ENCODE measurements at regions not wholly inside any gene's neighbourhood (a gene's known extent, or its start where the extent isn't known, plus 50 kb on each side); places are given as distances from the start of the nearest gene placed in this dataset.
"Not testable (repeated sequence)": the region's sequence is repeated elsewhere in the genome, so short reads cannot be mapped to it uniquely, and the experiment has no call there.

DNA sequence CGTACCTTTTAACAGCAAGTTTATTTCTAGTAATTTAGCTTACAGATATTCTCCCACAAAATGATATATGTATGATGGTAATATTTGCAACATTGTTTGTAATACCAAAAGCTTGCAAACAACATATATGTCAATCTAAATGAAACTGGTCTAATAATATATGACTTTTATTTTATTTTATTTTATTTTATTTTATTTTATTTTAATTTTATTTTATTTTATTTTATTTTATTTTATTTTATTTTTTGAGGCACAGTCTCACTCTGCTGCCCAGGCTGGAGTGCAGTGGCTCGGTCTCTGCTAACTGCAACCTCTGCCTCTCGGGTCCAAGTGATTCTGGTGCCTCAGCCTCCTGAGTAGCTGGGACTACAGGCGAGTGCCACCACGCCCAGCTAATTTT is 94.6 kb upstream of the ABCA1 start:
- not testable (repeated sequence) for DNase-seq (ENCODE audit: low read depth)

DNA sequence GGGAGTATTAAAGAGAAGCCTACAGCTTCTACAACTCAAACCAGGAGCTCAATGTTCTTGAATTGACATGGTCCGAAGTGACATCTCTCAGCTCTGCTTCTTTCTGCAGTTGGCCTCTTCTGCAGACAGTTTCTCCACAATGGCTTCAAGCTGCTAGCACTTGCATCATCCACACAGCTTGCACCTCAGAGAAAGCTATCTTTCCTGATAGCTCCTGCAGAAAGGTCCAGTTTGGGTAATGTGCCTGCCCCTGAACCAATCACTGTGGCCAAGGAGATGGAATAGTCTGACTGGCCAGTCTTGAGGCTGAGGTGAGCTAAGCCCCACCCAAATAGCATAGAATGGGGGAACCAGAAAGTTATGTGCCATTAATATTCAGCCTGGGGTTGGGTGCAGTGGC is 95.8 kb upstream of the ABCA1 start:
- DNase-seq (ENCODE audit: low read depth) = no peak

DNA sequence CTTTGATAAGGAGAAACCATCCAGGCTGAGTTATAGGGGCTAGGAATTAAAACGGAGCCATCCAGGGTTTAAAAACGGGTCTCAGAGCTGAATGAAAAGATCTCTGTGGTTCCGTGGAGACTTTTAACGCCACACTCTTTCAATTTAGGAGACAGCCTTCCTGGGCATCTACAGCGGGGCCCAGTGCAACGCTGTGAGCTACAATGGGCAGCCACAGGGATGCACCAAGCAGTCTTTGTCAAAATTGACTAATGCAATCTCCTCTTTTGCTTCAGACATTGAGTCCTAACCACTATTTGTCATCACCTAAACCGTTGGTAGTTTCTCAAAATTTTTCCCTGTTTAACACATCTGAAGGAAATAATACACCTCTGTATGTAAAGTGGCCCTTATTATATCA is 96.6 kb upstream of the ABCA1 start:
- no peak for DNase-seq (ENCODE audit: low read depth)

GRCh38 chr9:105026451-105026850 is 98.5 kb upstream of the ABCA1 start:
- DNase-seq (ENCODE audit: low read depth) = no peak

- no peak for DNase-seq (ENCODE audit: low read depth)
These were observed 99.1 kb upstream of the ABCA1 start for GRCh38 chr9:105027084-105027483.

DNA sequence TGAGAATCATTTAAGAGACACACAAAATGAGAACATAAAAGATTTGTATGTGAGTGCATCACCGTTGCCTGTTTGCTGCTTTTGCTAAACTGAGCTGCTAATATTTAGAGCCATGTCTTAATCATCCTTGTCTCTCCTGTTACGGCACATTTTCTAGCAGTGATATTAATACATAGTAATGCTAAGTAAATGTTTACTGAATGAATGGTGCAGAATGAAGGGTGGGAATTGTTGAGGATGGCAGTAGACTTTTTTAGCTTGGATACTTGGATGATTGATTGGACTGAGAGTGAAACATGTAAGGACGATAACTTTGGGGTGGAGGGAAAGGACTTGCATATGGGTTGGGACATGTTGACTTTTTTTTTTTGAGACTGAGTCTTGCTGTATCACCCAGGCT is 102.3 kb upstream of the ABCA1 start:
- DNase-seq (ENCODE audit: low read depth) = no peak

DNA sequence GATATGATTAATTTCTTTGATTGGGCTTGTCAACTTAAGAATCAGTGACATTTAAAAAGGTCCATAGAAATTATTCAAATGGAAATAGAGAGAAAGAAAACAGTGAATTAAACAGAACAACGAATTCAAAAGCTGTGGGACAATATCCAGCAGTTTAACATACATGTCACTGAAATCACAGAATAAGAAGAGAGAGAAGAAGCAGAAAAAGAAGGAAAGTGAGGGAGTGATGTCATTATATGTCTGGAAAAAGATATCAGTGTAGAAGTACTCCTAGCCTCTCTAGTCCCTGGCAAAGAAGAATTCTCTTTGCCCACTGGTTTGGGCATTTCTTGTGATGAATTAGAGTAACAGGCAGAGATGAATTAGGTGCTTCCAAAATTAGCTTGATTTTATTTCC is 109.2 kb upstream of the ABCA1 start:
- DNase-seq (ENCODE audit: low read depth) = no peak

DNA sequence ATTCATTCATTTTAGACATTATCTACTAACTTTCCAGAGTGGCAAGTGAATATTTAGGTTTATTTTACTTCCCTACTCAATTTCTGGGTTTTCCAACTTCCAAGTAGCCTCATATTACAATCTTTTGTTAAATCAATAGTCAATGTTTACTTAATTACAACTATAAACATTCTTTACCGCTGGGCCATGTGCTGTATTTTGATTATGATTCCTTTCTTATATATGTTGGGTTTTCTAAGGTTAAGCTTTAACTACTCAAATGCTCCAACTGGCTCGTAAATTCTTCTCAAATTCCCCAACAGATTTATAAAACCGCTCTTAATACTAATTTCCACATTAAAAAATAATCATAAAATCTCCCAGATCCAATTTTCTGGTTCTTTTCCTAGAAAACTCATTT is 110.1 kb upstream of the ABCA1 start:
- DNase-seq (ENCODE audit: low read depth) = no peak

DNA sequence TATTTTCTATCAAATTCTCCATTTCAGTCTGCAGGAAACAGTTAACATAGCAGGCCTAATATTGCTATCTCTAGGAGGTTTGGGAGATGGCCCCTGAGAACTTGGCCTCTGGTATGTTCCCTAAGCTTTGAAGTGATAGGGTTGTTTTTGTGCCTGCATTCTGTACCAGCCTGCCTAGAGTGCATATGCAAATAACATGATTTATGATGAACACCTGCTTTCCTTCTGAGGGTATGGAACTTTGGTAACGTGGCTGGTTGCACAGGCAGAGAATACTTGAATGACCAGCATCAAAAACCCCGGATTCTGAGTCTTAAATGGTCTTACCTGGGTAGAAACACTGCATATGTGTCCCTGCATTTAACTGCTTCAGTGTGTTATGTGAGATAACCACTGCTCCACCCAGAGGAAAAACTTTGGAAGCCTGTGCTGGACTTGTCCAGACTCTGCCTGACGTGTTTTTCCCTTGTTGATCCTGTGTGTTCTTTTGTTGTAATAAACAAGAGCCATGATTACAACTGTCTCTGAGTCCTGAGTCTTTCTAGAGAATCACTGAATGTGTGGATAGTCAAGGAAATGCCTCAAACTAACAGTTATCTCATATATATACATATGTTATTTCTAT is 111.3 kb upstream of the ABCA1 start:
- no peak for DNase-seq (ENCODE audit: low read depth)

DNA sequence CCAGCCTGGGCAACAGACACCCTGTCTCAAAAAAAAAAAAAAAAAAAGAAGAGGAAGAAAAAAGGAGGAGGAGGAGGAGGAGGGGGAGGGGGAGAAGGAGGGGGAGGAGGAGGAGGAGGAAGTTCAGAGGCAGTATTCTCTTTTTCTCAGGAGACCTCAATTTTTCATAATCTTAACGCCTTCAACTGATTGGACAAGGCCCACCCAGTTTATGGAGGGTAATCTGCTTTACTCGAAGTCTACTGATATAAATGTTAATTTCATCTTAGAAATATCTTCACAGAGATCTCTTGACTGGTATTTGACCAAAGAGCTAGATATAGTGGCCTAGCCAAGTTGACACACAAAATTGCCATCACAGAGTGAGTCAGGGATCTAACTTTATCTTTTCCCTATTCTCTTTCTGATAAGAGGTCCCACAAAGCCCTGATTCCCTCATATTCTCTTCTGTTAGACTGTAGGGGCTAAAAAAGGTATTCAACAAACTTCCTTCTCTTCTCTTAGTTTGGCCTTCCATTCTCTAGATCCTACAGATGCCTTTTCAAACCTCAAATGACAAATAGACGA is 115.5 kb upstream of the ABCA1 start:
- DNase-seq (ENCODE audit: low read depth) = no peak

DNA sequence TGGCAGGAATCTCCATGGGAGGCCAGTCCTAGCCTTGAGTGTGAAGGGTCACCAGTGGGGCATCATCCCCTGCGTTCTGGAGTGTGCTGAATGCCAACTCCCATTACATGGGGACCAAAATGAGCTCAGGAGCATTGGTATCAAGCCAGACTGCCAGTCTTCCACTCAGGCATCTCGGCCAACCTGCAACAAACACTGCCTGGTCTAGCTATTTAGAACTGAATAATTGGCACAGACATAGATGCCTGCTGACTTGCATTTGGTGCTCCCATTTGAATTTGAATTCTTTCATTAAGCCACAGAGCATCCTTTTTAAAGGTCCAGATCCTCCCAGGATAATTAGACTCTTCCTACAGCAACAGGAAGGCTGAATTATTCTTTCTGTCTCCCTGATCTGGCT is 116.6 kb upstream of the ABCA1 start:
- no peak for DNase-seq (ENCODE audit: low read depth)

DNA sequence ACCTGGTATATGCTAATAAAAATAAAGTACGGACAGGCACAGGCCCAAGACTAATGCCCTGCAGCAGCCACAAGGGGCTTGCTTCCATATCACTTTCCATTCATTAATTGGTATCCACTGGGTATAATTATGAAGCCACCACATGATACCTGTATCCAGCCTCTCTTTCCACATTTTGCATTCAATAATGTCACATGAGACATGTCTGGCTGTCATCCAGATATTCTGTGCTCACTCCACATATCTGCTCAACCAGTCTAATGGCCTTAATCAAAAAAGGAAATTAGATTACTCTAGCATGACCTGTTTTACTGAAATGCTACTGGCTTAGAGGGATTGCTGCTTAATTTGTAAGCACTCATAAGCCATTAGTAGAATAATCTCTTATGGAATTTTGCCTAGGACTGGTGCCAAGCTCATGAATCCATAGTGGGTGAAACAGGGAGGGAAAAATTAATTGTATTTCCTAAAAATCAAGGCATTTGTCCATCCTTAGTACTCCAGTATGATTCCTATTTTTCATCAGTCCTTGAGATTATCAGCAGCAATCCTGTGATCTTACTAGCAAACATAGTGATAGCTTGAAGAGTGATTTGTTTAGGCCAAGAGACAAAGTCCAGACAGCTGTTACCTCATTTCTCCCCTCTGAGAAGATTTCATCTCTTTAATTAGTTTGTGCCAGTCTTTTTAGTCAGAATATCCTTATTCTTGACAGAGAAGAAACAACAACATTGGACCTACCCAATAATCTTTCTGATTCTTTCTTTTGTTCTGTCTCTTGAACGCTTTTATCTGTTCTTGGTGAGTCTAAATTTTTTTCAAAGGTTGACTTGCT is 119.2 kb upstream of the ABCA1 start:
- DNase-seq (ENCODE audit: low read depth) = no peak

DNA sequence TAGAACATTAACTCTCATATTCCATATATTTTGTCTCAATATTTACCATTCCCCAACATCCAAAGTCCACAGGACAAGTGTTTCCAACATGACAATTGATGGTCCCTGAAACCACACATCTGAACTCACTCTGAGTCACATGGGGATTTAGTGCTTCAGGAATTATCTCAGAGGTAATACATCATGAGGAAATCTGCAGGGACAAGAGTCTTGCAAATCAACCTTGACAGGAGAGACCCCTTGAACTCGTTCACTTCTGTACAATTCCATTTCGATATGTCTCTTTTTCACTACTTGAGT is 119.7 kb upstream of the ABCA1 start:
- DNase-seq (ENCODE audit: low read depth) = no peak

GRCh38 chr9:105048331-105048730 is 120.4 kb upstream of the ABCA1 start:
- DNase-seq (ENCODE audit: low read depth) = no peak

DNA sequence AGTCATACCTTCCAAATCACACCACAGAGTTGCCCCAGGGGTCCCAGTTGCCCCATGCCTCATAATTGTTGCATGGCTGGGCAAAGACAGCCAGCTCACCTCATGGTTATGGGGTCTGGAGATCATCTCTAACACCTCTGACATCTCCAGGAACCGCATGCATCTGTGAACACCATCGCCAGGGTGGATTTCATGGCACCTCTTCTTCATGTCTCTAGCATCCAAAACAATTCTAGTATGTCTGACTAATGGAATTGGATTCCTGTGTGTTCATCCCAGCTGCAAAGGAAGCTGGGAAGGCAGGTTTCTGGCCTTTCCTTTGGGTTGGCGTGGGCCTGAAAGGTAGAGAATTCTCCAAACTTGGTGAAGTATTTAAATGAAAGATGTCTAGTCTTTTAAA is 122.3 kb upstream of the ABCA1 start:
- DNase-seq (ENCODE audit: low read depth) = no peak

- no peak for DNase-seq (ENCODE audit: low read depth)
These were observed 123.9 kb upstream of the ABCA1 start for GRCh38 chr9:105051897-105052296.

DNA sequence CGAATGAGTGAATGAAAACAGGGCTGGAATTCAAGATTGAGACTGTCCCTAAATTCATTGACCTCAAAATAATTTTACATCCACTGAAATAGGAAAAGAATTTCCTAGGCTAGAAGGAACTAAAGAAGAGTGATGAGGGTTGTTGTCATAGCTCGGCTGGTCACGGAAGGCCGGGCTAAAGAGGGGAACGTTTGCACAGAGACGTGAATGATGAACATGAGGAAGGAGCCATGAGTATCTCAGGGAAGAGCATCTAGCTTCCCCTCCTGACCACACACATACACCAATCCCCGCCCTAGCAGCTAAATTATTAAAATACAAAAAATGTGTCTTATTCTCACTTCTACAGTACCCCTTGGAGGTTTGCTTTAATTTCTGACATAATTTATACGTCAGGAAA is 124.4 kb upstream of the ABCA1 start:
- DNase-seq (ENCODE audit: low read depth) = no peak

GRCh38 chr9:105053209-105053652 is 125.3 kb upstream of the ABCA1 start:
- DNase-seq (ENCODE audit: low read depth) = peak; percentile 38

GRCh38 chr9:105054491-105054890 is 126.5 kb upstream of the ABCA1 start:
- DNase-seq (ENCODE audit: low read depth) = no peak

DNA sequence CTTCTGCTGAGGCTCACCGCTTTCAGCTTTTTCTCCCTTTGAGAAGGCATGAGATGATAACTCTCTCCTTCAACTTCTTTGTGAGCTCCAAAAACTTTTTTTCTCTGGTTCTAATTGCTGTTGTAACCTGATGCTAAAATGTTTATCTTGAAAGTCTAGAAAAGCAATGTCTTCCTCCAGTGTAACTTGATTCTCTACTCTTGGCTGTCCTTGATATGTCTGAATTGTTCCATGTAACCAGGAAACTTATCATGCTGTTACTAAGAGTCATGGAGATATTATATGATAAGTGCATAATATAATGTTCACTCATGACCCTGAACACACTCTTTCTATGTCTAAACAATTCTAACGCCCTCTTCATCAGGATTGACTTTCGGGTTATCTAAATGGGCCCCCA is 128.0 kb upstream of the ABCA1 start:
- DNase-seq (ENCODE audit: low read depth) = no peak

DNA sequence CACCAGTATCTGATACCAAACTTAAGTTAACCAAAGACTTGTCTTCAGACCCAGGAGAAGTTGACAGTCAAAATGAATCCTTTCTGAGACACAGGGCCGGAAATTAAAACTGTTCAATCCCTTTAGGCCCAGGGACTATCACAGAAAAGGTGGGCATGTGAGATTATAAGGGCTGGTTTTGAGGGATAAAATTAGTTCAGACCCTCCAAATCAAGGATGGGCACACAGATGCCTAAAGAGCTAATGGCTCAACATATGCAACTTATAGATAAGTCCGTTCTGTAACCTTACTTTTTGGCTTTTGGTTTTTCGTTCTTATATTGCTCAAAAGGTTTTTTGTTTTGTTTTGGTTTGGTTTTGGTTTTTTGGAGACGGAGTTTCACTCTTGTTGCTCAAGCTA is 129.6 kb upstream of the ABCA1 start:
- DNase-seq (ENCODE audit: low read depth) = no peak

DNA sequence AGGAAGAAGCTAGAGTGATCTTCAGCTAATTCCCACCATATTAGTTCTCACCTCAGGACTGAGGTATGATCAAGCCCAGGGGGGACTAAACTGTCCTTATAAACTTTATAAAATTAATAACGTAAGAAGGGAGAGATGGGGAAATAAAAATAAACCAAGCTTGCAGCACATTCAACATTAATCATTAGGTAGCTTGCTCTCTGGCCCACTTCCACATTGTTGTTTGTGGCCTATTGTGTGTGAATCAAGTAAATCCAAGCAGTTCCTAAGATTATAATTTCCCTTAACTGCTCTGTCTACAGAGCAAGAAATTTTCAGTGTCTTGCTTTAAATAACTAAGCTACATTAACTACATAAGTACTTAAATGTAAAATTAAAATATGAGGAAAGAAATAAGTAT is 131.3 kb upstream of the ABCA1 start:
- no peak for DNase-seq (ENCODE audit: low read depth)

GRCh38 chr9:105062222-105062855 is 134.4 kb upstream of the ABCA1 start:
- DNase-seq (ENCODE audit: low read depth) = no peak

Measured in stimulated activated CD4-positive, alpha-beta T cell treated with anti-CD3 and anti-CD28 coated beads, Interleukin-2, amount 100 ng/mL, for 4 hours (primary cell).